HG03060 (cell line): ENCODE measurements at regions not wholly inside any gene's neighbourhood (a gene's known extent, or its start where the extent isn't known, plus 50 kb on each side); places are given as distances from the start of the nearest gene placed in this dataset.
"Not testable (repeated sequence)": the region's sequence is repeated elsewhere in the genome, so short reads cannot be mapped to it uniquely, and the experiment has no call there.

Experiments used
- ATAC-seq: cut with Tn5 transposase; IDR thresholded peaks from one replicate; pipeline ENCODE4 v1.9.1; 2021; ENCODE audit warnings: low read depth, moderate number of reproducible peaks; ENCODE audit not compliant: unreplicated experiment

DNA sequence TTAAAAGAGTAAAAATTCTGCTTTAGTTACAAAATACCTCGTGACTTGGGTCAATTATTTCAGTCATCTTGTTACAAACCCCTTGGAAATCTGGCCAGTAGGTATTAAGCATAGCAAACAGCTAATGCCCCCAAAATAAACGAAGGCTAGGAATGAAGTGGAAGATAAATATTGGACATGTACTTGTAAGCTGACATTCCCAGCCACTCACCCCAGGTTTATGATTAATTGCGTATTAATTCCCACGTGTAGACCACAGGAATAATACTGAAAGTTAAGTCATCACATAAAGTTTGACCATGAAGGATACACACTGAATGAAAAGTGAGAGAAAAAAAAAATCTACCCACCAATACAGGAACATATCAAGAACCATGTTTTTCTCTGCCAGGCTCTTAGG lies 936.5 kb upstream of the ADGRB3 start:
- no peak for ATAC-seq

DNA sequence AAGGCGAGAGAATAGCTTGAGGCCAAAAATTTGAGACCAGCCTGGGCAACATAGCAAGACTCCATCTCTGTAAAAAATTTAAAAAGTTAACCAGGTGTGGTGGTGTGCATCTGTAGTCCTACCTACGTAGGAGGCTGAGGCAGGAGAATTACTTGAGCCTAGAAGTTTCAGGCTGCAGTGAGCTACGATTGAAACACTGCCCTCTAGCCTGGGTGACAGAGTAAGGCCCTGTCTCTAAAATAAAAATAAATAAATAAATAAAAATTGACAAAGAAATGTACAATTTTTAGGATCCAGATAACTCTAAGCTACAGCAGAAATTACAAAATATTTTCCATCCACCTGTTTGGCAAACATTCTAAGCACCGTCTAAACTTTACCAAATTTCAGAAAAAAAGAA lies 941.0 kb upstream of the ADGRB3 start:
- ATAC-seq, result no peak

DNA sequence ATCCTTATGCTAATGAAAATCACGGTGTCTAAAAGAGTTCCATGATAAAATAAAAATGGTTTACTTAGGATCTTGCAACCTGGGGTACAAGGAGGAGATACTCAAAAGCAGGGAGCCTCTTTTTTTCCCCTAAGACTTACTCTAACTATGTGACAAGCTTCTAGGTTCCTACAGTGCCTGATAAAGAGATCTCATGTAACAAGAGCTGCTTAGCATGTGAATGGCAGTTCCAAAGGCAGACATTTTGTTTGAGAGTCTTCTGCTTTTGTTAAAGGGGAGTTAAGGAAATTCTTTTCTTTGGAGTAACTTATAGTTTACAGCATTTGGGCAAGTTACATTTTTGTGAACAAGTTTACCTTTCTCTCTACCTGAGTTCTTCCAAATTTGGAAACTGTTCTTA lies 945.8 kb upstream of the ADGRB3 start:
- no peak for ATAC-seq

DNA sequence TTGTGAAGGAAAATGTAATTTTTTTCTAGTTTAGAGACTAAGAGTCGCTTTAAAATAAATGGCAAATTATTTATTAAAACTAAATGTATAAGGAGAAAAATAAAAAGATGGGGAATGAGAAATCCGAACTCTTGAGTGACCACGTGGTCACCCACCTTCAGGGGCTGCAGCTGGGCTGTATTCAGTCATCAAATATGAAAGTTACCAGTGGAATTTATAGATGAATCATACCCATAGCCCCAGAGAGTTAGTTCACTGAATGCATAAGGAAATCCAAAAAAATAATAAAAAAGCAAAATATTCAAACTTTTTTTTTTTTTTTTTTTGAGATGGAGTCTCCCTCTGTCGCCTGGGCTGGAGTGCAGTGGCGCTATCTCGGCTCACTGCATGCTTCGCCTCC lies 947.7 kb upstream of the ADGRB3 start:
- no peak for ATAC-seq

DNA sequence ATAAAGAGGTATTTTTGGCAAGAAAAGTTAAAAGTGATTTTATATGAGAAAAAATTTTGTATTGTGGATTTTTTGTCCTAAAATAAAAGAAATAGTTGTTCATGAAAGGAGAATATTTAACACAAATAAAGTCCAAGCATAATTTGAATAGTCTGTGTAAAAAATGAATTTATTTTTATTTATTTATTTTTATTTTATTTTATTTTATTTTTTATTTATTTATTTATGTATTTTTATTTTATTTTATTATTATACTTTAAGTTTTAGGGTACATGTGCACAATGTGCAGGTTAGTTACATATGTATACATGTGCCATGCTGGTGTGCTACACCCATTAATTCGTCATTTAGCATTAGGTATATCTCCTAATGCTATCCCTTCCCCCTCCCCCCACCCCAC lies 948.9 kb upstream of the ADGRB3 start:
- not testable (repeated sequence) for ATAC-seq

DNA sequence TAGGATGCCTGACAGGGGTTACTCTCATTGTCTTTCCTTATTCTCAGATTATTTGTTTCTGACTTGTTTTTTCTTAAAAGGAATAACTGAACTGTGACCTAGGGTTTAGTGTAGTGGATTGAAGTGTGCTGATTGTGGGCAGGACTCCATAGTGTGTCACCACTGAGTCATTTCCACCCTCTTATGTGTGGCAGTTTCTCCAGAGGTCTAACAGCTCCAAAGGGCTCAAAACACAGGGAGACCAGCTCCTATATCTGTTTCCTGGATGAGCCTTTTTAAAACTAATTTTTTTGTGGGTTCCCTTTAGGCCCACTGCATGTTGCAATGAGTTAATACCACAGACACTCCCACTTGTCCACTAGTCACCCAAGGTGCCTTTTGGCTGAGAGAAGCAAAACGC lies 951.1 kb upstream of the ADGRB3 start:
- ATAC-seq, result no peak

DNA sequence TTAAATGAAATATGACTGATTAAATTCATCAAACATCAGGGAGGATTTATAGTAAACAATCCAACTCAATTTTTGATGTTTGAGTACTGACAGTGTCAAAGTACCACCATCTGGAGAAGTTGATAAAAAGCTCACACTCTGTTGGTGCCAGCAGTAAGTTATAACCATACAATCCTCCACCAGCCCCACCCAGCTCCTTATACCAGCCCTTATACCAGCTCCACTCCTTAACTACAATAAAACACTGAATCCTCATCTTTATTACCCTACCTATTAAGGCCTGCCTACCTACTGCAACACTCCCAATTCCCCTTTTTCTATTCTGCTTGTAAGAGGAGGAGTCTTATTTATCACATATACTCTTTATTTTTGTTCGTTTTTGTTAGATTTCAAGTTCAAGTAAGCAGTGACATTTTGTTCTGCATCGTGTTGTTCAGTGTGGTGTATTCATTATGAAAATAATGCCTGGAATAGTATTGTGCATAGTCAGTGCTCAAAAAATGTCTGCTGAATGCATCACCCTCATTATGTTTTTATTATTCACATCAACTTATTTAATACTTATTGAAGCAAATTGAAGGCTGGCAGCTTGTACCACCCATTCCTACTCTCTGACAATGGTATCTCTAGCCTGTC lies 954.7 kb upstream of the ADGRB3 start:
- ATAC-seq, result no peak

DNA sequence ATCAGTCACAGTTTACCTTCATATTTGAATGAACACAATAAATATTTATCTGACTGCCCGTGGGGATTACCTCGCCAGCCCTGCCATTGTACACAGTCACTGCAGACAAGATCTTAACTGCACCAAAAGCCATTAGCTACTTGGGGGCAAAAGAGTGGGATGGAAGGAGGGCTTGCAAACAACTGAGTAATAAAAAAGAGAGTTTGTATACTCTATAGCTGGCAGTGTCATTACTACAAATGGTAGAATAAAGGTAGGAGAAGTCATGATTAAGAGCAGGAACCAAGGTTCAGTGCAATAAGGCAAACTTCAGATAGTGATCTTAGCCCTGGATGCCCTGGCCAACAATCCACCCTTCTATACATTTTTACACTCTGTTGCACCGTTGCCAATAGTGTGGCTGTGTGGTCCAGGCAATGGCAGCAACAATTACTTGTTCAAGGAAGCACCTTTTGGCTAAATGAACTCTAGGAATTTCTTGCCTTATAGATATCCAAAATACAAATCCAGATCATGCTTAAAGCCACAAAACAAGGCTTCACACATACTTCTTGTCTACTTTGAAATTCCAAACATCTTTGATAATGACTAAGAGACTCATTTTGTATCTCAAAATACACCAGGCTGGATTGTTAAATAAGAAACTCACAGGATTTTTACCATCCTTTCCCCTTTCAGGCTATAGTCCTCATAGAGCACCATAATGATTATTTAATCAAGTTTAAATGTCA lies 955.4 kb upstream of the ADGRB3 start:
- ATAC-seq, result no peak

DNA sequence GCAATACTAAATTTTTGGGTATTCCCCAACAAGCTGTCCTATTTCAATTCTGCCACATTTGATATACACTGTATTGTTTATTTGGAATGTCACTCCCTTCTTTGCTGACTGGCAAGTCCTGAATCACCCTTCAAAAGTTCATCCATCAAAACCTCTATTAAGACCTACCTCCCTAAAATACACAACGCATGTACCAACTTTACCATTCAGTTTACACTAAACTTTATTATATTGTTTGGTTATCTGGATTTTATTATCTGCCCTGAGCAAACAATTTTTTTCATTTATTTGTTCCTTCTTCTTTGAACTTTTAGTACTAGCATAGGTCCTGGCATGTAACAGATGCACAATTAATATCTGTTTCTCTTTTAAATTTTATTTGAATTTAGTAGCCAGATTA lies 958.2 kb upstream of the ADGRB3 start:
- ATAC-seq, result no peak

DNA sequence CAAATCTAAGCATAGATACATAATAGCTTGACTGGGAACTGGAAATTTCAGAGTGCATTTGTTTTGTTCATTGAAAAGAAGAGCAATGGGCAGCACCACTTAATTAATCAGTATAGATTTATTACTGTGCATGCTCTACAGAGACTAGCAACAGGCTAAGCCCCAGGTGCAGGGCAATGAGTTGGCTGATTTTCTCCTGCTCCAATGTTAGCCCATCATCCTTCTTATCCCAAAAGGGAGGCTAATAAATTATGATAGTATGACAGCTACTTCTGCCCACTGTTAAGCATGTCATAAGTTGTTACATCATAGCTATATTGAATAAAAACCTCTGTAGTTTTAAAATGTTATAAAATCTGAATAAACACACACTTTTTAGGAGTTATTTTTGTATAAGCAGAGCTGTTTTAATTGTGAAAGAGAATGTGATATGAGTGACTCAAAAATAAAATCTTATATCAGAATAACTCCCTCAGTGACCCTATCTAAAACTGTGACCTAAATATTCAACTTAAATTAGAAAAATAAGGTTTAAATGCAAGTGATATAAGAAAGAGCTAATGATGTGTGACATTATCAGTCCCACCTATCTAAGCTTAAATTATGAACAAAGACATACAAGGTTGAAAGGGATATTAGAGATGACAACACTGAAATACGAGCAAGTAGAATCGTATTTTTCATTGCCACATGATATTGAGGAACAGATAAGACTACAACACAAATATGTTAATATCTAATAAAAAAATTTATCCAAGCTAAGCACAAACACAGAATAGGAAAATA lies 967.3 kb upstream of the ADGRB3 start:
- no peak for ATAC-seq

DNA sequence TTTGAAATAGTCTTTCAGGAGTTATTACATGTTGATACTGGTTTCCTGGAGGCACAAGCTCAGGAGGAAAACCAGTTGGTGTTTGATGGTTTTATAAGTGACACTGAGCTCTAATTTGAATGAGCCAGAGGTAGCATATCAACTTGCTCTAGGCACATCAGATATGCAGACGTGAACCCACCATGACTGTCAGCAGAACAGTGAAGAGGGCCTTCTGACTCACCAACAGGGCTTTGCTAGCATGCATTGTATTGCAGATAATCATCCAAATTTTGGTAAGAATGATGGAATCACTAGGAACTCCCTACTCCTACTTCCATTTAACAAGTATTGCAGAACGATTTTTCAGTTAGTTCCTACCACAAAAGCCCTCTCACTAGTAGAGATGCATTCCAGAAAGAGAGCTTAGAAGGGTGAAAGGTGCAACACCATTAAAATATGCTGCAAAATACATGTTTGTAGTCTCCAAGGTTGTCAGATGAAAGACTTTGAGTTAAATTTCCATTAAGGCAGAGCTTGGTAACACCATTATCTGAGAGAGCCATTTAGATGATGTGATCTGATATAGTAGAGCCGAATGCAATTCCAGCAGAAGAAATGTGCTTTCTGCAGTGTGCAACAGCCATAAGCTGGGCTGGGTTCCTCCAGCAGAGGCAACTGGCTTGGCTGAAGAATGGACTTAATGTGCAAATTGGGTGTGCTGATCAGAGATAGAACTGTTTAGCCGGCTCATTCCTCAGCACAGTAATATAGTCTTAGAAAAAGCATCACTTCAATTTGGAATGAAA lies 968.7 kb upstream of the ADGRB3 start:
- no peak for ATAC-seq

DNA sequence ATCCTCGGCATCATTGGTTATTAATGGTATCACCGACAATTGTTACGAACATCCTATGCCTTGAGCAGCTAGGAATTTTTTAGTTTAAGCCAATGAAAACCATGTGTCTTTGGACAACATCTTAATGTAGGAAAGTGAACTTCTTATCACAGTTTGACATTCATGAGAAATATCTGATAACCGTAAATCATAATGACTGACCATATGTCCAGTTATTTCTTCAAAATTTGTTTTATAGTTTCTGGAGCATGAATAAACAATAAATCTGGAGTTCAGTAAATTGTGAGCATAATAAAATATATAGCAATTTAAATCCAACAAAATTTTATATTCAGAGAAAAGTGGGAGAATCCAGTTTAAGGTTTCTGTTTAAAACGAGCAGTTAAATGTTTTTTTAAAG lies 970.1 kb upstream of the ADGRB3 start:
- no peak for ATAC-seq

DNA sequence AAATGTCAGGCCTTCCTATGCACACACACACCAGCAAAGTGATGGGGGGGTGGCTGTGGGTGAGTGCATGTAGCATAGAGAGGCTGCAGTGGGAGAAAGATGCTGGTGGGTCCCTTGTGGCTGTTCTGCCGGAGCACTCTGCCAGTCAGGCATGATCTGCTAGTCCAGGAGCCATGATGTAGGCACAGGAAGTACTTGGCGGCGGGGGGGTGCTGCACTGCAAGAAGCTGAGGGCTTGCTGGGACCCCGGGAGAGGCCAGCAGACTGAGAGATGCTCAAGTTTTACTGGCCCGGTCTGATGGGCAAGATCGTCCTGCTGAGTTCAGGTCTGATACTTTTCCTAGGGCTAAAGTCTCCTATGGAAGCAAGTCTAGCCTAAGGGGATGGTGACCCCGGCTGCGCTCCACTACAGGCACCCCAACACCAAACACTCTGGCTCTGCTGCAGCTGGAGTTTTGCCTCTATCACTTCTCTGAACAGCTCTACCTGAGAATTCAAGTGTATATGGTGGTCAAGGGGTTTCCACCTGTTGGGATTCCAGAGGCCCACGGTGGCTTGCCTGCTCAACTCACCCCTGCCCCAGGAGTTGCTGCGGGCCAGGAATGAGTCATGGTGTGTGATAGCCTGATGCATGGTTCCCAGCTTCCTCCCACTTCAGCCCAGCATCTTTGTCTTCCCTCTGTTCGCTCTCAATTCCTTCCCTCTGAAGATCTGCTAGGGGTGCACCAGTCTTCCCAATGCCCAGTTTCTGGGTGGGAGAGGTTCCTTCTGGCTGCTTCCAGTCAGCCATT lies 971.8 kb upstream of the ADGRB3 start:
- no peak for ATAC-seq

DNA sequence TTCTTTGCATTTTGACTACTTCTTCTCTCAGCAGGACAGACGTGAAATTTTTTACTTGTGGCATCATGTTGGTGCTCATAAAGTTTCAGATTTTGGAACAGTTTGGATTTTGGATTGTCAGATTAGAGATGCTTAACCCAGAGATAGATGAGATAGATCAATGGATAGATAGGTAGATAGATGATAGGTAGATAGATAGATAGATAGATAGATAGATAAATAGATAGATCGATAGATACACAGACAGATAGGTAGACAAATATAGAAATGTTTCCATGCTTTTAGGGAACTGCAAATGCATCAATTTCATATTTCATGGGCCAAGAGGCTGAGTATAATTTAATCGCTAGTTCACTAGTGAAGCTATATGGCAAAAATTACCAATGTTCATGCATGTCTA lies 981.5 kb upstream of the ADGRB3 start:
- no peak for ATAC-seq

DNA sequence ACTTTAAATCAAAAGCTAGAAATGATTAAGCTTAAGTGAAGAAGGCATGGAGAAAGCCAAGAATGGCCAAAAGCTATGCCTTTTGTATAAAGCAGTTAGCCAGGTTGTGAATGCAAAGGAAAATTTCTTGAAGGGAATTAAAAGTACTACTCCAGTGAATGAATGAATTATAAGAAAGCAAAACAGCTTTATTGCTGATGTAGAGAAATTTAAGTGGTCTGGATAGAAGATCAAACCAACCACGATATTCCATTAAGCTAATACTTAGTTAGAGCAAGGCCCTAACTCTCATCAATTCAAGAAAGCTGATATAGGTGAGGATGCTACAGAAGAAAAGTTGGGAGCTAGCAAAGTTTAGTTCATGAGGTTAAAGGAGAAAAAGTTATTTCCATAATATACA lies 988.5 kb upstream of the ADGRB3 start:
- no peak for ATAC-seq

DNA sequence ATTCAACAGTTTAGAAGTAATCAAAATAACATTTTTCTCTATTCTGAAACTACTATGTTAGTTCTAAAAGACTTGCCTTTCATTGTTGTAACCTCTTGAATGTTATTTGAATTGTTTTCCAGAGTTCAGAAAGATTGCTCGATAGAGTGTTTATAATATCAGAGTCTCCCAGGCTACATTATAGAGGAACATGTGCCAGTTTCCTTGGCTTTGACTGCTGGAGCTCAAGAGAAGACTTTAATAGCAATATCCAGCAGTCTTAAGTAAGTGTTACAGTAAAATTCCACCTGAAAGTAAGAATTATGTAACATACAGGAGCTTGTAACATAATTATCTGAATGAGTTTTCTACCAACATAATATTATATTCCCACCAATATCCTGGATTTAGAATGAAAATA lies 991.8 kb upstream of the ADGRB3 start:
- no peak for ATAC-seq

DNA sequence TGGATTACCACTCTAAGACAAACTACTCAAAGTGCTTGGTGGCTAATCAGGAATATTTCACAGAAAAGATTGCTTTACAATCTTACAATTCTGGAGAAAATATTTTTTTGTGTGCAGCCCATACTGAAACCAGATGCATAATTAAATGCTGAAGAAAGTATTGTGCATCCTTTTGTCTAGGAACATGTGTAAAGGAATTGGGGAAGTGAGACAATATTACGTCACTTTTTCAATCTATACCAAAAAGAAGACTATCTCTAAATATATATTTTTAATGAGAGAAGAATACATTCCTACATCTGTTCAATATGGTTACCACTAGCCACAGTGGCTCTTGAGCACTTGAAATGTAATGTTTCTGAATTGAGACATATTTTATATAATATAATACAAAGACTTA lies 992.5 kb upstream of the ADGRB3 start:
- ATAC-seq, result no peak

DNA sequence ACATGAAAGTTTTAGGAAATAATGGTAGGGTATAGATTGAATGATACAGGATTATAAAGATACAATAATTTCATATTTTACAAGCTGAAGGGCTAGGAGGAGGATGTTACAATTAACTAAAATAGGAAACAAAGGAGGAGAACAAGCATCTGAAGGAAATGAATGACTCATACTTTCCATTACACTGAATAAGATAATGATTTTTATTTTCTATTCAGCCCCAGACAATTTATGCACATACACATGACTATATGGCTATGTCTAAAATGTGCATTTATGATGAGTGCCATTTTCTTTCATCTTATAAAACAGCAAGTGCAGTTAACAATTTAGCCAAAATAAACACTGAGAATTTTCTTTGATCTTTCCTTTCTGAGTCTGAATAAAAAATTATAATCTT lies 994.6 kb upstream of the ADGRB3 start:
- ATAC-seq, result no peak

DNA sequence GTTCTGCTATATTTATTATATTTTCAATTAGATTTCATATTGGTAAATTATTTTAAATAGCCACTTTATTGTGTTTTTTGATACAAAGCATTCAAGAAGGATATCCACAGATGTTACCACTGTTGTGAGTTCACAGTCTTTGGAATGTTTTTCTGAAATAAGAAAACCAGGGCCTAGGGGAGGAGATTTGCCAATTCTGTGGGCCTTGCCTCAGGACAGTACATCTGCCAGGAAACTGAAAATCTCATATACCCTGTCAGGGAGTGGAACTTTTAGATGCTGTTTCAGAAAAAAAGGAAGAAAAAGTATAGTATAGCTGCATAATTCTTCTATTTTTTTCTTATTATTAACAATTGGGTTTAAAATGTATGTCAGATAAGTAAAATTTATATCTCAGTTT lies 995.9 kb upstream of the ADGRB3 start:
- ATAC-seq, result no peak

DNA sequence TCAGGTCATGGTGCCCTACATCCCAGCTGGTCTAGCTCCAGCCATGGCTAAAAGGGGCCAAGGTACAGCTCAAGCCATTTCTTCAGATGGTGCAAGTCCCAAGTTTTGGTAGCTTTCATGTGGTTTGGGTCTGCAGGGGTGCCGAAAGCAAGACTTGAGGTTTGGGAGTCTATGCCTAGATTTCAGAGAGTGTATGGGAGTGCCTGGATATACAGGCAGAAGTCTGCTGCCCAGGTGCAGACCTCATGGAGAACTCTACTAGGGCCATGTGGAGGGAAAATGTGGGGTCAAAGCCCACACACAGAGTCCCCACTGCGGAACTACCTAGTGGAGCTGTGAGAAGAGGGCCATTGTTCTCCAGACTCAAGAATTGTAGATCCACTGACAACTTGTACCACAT lies 1000.9 kb upstream of the ADGRB3 start:
- no peak for ATAC-seq
